CD4-positive, alpha-beta T cell (primary cell): ENCODE measurements at regions not wholly inside any gene's neighbourhood (a gene's known extent, or its start where the extent isn't known, plus 50 kb on each side); places are given as distances from the start of the nearest gene placed in this dataset.
A peak's percentile ranks its signal among the peaks of the same experiment; 100 is the strongest.

Source experiments
- ATAC-seq: fragments of 200-7000 bp; cut with Tn5 transposase; one replicate; pipeline ENCODE4 v1.10.0; 2022; ENCODE audit warnings: mild to moderate bottlenecking; ENCODE audit not compliant: poor library complexity
- CTCF ChIA-PET: fragments of 350-600 bp; sonication (Branson Sonifier 250); formaldehyde crosslinking; loops from one replicate; lab custom pipeline; 2021; ENCODE audit warnings: antibody characterized with exemption, inconsistent platforms; lab: Charles Lee
- POLR2A ChIA-PET: fragments of 350-600 bp; sonication (Branson Sonifier 250); formaldehyde crosslinking; loops from one replicate; lab custom pipeline; 2021; ENCODE audit warnings: antibody characterized with exemption, inconsistent platforms; lab: Charles Lee
- DNase-seq, 14 experiments: peaks; one replicate each; pipeline ENCODE4 v3.0.0-alpha.2; 2013 to 2020; ENCODE audit warnings: mixed read lengths in 2 of 14
- H3K27ac ChIP-seq, 2 donors: one replicate each; pipeline versions ENCODE4 v1.5.1 to v1.7.0; 2013; ENCODE audit warnings: low read length in 2 of 2, low read depth in 1 of 2, mild to moderate bottlenecking in 1 of 2
- H3K27me3 ChIP-seq, 2 experiments: 1 replicate in 1 of 2; 2 replicates in 1 of 2; pipeline versions ENCODE4 v1.6.1 to v1.7.0; 2013; ENCODE audit warnings: low read length in 2 of 2, control low read depth in 1 of 2, mild to moderate bottlenecking in 1 of 2, moderate library complexity in 1 of 2; ENCODE audit not compliant: insufficient read depth in 2 of 2, control insufficient read depth in 1 of 2
- H3K36me3 ChIP-seq: one replicate; pipeline ENCODE4 v1.6.1; 2013; ENCODE audit warnings: low read length, control low read depth; ENCODE audit not compliant: insufficient read depth
- H3K4me1 ChIP-seq: one replicate; pipeline ENCODE4 v1.6.1; 2013; ENCODE audit warnings: low read length, control low read depth; ENCODE audit not compliant: insufficient read depth
- H3K4me3 ChIP-seq: one replicate; pipeline ENCODE4 v1.5.1; 2013; ENCODE audit warnings: mild to moderate bottlenecking, low read length, moderate library complexity
- H3K9me3 ChIP-seq, 2 experiments: 1 replicate in 1 of 2; 2 replicates in 1 of 2; pipeline versions ENCODE4 v1.6.1 to v1.7.0; 2013; ENCODE audit warnings: low read length in 2 of 2, mild to moderate bottlenecking in 2 of 2, control low read depth in 1 of 2, moderate library complexity in 1 of 2; ENCODE audit not compliant: control insufficient read depth in 1 of 2, insufficient read depth in 1 of 2
- H3K27ac Mint-ChIP-seq: one replicate; pipeline ENCODE4 v1.8.0; 2020; ENCODE audit warnings: mixed read lengths
- H3K27me3 Mint-ChIP-seq: one replicate; pipeline ENCODE4 v1.8.0; 2021; ENCODE audit warnings: mixed read lengths
- H3K36me3 Mint-ChIP-seq: one replicate; pipeline ENCODE4 v1.8.0; 2021; ENCODE audit warnings: low read depth, mixed read lengths
- H3K4me1 Mint-ChIP-seq: one replicate; pipeline ENCODE4 v1.8.0; 2021; ENCODE audit warnings: low read depth, mixed read lengths
- H3K4me3 Mint-ChIP-seq: one replicate; pipeline ENCODE4 v1.8.0; 2020; ENCODE audit warnings: mild to moderate bottlenecking, mixed read lengths
- H3K9me3 Mint-ChIP-seq: one replicate; pipeline ENCODE4 v1.8.0; 2020; ENCODE audit warnings: mixed read lengths
- intact Hi-C, 2 experiments: fragments of 100-400 bp; cut with DNase I in 1 of 2; cut with micrococcal nuclease in 1 of 2; formaldehyde crosslinking; loops; one replicate each; pipeline versions ENCODE4 v1.15.1 to v1.9.0; 2023 to 2025; cut with DNase I, micrococcal nuclease
- TF ChIP-seq, protein P1 (sequence below): fragments of 200-600 bp; IDR thresholded peaks from one replicate; pipeline ENCODE4 v1.8.0; 2022; ENCODE audit warnings: antibody characterized with exemption, mild to moderate bottlenecking

DNA sequence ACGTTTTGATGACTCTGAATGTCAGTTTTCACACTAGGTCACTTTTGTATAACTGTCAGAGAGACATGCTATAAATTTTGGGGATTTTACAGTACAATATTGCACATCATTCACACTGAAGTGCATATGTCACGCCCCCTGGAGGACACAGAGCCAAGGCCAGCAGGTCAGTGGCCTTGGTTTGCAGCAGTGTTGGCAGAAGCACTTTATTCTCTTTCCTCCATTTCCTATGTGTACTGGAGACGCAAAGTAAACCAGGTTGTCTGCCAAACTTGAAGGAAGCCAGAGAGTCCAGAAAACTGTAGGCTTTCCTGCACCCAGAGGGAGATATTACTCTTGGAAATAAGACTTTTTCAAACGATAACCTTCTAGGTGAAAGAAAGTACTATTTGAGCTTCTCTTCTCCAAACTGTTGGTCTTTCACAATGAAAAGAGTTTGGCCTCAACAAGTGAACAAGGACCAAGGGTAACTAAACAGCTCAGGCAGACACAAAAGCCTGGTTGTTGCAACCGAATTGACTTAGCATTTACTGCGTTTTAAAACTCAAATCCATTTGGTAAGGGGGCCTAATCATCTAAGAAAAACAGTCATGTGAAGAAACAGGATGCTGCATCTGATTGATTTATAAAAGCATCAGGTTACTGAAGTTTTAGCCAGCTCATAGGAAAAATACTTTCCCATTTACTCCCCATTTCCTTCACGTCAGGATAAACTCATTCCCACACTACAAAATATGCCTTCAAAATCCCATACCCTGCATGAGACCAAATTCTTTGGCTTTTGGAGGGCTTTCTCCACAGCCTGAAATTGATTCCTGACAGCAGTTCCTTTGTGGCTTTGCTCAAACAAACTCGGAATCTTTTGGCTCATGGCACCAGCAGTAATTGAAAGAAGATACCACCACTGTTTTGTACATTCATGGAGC lies 83.0 kb upstream of the SEC61G start:
- Mint-ChIP-seq H3K4me3 (no peak overlapping the region), H3K36me3 (no peaks in the 10 kb centered on the region), H3K27ac (no peak overlapping the region), H3K4me1 (no peaks in the 10 kb centered on the region), H3K27me3 (peaks cover 12% of the 10 kb centered on the region), H3K9me3 (no peaks in the 10 kb centered on the region)
- TF ChIP-seq, protein P1, sequence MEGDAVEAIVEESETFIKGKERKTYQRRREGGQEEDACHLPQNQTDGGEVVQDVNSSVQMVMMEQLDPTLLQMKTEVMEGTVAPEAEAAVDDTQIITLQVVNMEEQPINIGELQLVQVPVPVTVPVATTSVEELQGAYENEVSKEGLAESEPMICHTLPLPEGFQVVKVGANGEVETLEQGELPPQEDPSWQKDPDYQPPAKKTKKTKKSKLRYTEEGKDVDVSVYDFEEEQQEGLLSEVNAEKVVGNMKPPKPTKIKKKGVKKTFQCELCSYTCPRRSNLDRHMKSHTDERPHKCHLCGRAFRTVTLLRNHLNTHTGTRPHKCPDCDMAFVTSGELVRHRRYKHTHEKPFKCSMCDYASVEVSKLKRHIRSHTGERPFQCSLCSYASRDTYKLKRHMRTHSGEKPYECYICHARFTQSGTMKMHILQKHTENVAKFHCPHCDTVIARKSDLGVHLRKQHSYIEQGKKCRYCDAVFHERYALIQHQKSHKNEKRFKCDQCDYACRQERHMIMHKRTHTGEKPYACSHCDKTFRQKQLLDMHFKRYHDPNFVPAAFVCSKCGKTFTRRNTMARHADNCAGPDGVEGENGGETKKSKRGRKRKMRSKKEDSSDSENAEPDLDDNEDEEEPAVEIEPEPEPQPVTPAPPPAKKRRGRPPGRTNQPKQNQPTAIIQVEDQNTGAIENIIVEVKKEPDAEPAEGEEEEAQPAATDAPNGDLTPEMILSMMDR = peak; percentile 20
- Histone ChIP-seq H3K27ac (no peak overlapping the region), H3K4me1 (no peaks in the 10 kb centered on the region), H3K27me3 (no peaks in the 10 kb centered on the region), H3K36me3 (no peaks in the 10 kb centered on the region), H3K9me3 (no peaks in the 10 kb centered on the region), H3K4me3 (no peak overlapping the region)
- intact Hi-C loops = no loop called here
- POLR2A ChIA-PET = no interaction called here
- DNase-seq = peak in 3 of 14 experiments; percentile 5 to 17 (median 15)
- CTCF ChIA-PET = no interaction called here
- ATAC-seq = no peak

DNA sequence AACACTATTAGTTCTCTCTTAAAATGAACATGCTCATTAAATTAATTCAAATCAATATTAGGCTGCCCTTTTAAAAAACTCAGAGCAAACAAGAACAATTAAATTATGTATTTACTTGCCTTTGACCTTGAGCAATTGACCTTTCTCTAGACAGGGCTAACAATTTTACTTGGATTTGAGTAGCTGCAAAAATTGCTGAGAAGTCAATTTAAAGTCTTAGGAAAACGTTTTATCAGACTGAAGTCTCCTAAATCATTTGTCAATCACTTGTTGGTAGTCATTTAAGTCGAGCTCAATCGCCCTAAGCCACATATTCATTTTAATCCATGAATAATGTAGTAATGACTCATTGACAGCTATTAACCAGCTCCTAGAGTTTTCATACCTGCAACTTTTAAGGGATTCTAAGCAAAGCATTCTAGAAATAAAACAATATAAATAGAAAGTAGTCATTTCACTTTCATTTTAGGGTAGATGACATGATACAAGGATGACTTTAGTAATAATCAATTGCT lies 84.9 kb upstream of the SEC61G start:
- no peaks in the 10 kb centered on the region for H3K36me3 ChIP-seq
- H3K27ac ChIP-seq = no peak overlapping the region
- H3K9me3 ChIP-seq = no peaks in the 10 kb centered on the region
- Mint-ChIP-seq H3K36me3 (no peaks in the 10 kb centered on the region), H3K27ac (no peak overlapping the region), H3K4me3 (no peak overlapping the region), H3K4me1 (no peaks in the 10 kb centered on the region), H3K27me3 (peaks cover 9% of the 10 kb centered on the region), H3K9me3 (no peaks in the 10 kb centered on the region)
- H3K4me1 ChIP-seq = no peaks in the 10 kb centered on the region
- CTCF ChIA-PET = no interaction called here
- H3K4me3 ChIP-seq = no peak overlapping the region
- DNase-seq (no peak), ATAC-seq (no peak)
- POLR2A ChIA-PET = no interaction called here
- no peaks in the 10 kb centered on the region for H3K27me3 ChIP-seq
- intact Hi-C loops = no loop called here
- TF ChIP-seq, protein P1 = no peak

DNA sequence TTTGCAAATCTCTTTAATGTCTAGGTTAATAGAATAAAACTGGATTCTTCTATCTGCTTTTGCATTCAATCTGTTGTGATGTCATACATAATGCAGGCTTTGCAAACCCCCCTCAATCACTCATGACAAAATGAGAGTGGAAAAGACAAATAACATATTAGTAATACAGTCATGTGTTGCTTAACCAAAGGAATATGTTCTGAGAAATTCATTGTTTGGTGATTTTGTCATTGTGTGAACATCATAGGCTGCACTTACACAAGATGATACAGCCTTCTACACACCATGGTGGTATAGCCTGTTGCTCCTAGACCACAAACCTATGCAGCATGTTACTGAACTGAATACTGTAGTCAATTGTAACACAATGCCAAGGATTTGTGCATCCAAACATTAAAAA lies 87.3 kb upstream of the SEC61G start:
- H3K27me3 Mint-ChIP-seq = peaks cover 4% of the 10 kb centered on the region
- POLR2A ChIA-PET = no interaction called here
- intact Hi-C loops = no loop called here

More for the DNA sequence above, 87.3 kb upstream of the SEC61G start:
- no peak overlapping the region for H3K4me3 ChIP-seq
- Mint-ChIP-seq H3K9me3 (no peaks in the 10 kb centered on the region), H3K27ac (no peak overlapping the region), H3K4me1 (no peaks in the 10 kb centered on the region), H3K4me3 (no peak overlapping the region), H3K36me3 (no peaks in the 10 kb centered on the region)
- CTCF ChIA-PET = no interaction called here
- TF ChIP-seq, protein P1 = no peak
- no peaks in the 10 kb centered on the region for H3K4me1 ChIP-seq
- no peak overlapping the region for H3K27ac ChIP-seq
- ATAC-seq (no peak), DNase-seq (no peak)
- no peaks in the 10 kb centered on the region for H3K9me3 ChIP-seq
- H3K36me3 ChIP-seq = no peaks in the 10 kb centered on the region
- no peaks in the 10 kb centered on the region for H3K27me3 ChIP-seq
